Smooth muscle cell (in vitro differentiated cells): ENCODE measurements at regions not wholly inside any gene's neighbourhood (a gene's known extent, or its start where the extent isn't known, plus 50 kb on each side); places are given as distances from the start of the nearest gene placed in this dataset.

Experiments
- DNase-seq: peaks from one replicate; lab custom pipeline; 2025; ENCODE audit not compliant: unreplicated experiment; lab: John Stamatoyannopoulos, UW
- H2AFZ ChIP-seq: fragments of 200-600 bp; sonication (generic); 2 replicates; pipeline ENCODE4 v1.6.0; 2016; ENCODE audit warnings: antibody characterized with exemption, low read depth, mild to moderate bottlenecking
- H3F3A ChIP-seq: fragments of 200-600 bp; sonication (generic); 2 replicates; pipeline ENCODE4 v1.6.0; 2017; ENCODE audit warnings: antibody characterized with exemption, low read depth
- H3K27ac ChIP-seq: fragments of 200-600 bp; sonication (generic); 2 replicates; pipeline ENCODE4 v1.5.1; 2016; ENCODE audit warnings: low read depth, mild to moderate bottlenecking
- H3K27me3 ChIP-seq: fragments of 200-600 bp; sonication (generic); 2 replicates; pipeline ENCODE4 v1.6.1; 2016; ENCODE audit warnings: low read depth, mild to moderate bottlenecking
- H3K36me3 ChIP-seq: fragments of 200-600 bp; sonication (generic); 2 replicates; pipeline ENCODE4 v1.5.1; 2016; ENCODE audit warnings: low read depth
- H3K4me1 ChIP-seq: fragments of 200-600 bp; sonication (generic); 2 replicates; pipeline ENCODE4 v1.5.1; 2016; ENCODE audit warnings: low read depth
- H3K4me2 ChIP-seq: fragments of 200-600 bp; sonication (generic); 2 replicates; pipeline ENCODE4 v1.6.0; 2016; ENCODE audit warnings: mild to moderate bottlenecking
- H3K4me3 ChIP-seq: fragments of 200-600 bp; sonication (generic); 2 replicates; pipeline ENCODE4 v1.5.1; 2016; ENCODE audit warnings: mild to moderate bottlenecking
- H3K79me2 ChIP-seq: fragments of 200-600 bp; sonication (generic); 2 replicates; pipeline ENCODE4 v1.6.0; 2016; ENCODE audit warnings: low read depth, mild to moderate bottlenecking
- H3K9ac ChIP-seq: fragments of 200-600 bp; sonication (generic); 2 replicates; pipeline ENCODE4 v1.6.0; 2016; ENCODE audit warnings: low read depth
- H3K9me3 ChIP-seq: fragments of 200-600 bp; sonication (generic); replicated peaks from 2 replicates; pipeline ENCODE4 v1.5.1; 2016; ENCODE audit warnings: low read depth
- H4K20me1 ChIP-seq: fragments of 200-600 bp; sonication (generic); 2 replicates; pipeline ENCODE4 v1.6.0; 2016; ENCODE audit warnings: low read depth
- CTCF ChIP-seq: fragments of 200-600 bp; sonication (generic); IDR thresholded peaks from 2 replicates; pipeline ENCODE4 v1.5.1; 2017; ENCODE audit warnings: borderline replicate concordance, mild to moderate bottlenecking, antibody characterized with exemption; ENCODE audit not compliant: insufficient read depth, poor library complexity, severe bottlenecking
- WGBS: methylation state at CpG from one replicate; pipeline ENCODE4 v1.1.7; 2016; ENCODE audit warnings: low lambda C conversion rate; 5-methylcytosine and 5-hydroxymethylcytosine counted together

DNA sequence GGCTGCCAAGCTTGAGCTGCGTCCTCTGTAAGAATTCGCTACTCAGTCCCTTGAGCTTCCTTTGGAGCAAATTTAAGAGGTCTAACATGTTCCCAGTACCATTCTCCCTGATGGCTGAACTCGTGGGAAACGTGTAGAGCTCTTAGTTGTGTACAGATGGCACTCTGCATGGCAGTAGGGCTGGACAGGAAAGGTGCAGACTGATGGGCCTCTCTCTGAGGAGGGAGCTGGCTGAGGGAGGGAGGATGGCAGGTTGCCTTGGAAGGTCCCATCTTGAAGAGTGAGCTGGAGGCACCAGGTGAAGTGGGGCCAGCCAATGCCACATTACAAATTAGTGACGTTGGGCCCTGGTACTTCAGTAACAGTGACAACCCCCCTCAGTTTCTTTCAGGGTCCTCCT is 495.3 kb downstream of the CCDC171 start:
- Histone ChIP-seq H3K27me3 (no peaks in the 10 kb centered on the region), H3F3A (peaks cover 3% of the 10 kb centered on the region), H2AFZ (no peak overlapping the region), H3K9ac (no peak overlapping the region), H3K4me1 (peaks cover 7% of the 10 kb centered on the region), H3K9me3 (no peaks in the 10 kb centered on the region), H4K20me1 (no peaks in the 10 kb centered on the region), H3K4me2 (no peak overlapping the region), H3K79me2 (no peaks in the 10 kb centered on the region), H3K4me3 (no peak overlapping the region), H3K36me3 (no peaks in the 10 kb centered on the region), H3K27ac (no peak overlapping the region)
- TF ChIP-seq CTCF = no peak
- DNase-seq = no peak
- 63% methylated on average over 5 of the region's 5 CpGs for WGBS

- DNase-seq = peak; percentile 15
- H3K4me2 ChIP-seq = peak overlapping the region; percentile 64
- H3K4me1 ChIP-seq = no peaks in the 10 kb centered on the region
- no peaks in the 10 kb centered on the region for H3K36me3 ChIP-seq
- WGBS = 9% methylated on average over 5 of the region's 5 CpGs
- peaks cover 3% of the 10 kb centered on the region for H3F3A ChIP-seq
- no peaks in the 10 kb centered on the region for H3K79me2 ChIP-seq
- no peaks in the 10 kb centered on the region for H4K20me1 ChIP-seq
- H3K9me3 ChIP-seq = no peaks in the 10 kb centered on the region
- H2AFZ ChIP-seq = peak overlapping the region; percentile 88
- TF ChIP-seq CTCF = no peak
- H3K4me3 ChIP-seq = no peak overlapping the region
- peak overlapping the region; percentile 78 for H3K9ac ChIP-seq
- H3K27ac ChIP-seq = peak overlapping the region; percentile 96
- no peaks in the 10 kb centered on the region for H3K27me3 ChIP-seq
Measured at GRCh38 chr9:16052146-16052545, 499.3 kb downstream of the CCDC171 start.

DNA sequence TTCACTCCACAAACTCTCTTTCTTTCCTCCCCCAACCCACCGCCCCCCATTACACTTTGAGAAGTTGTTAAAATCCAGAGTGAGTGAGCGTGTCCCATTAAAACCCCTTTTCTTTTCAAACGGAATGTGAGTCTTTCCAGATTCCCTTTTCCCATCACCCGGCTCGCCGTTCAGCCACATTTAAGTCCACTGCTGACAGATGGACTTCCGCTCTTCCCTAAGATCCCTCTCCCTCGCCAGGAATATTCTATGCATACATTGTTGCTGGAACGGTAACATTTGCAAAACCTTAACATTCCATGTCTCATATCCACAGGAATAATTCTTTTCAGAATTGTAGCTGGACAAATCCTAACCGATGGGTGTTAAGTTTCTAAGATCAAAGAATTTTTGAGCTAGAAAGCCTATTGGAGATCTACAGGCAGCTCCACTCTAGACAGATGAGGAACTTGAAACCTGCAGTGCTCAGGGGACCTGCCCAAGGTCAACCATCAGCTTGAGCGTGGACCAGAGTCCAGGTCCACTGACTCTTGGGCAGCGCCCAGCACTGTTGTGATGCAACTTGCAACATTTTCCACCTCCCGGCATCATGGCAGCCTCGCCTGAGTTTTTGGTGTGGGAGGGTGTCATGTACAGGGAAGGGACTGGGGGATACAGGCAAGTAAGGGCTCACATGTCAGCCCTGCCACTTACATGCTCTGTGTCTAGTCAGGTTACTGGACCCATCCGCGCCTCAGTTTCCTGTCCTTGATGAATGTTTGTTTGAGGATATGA is 500.1 kb downstream of the CCDC171 start:
- no peak for DNase-seq
- H3F3A ChIP-seq = peaks cover 3% of the 10 kb centered on the region
- no peaks in the 10 kb centered on the region for H3K36me3 ChIP-seq
- H4K20me1 ChIP-seq = no peaks in the 10 kb centered on the region
- H3K9me3 ChIP-seq = no peaks in the 10 kb centered on the region
- no peaks in the 10 kb centered on the region for H3K79me2 ChIP-seq
- H3K4me3 ChIP-seq = no peak overlapping the region
- peak overlapping the region; percentile 64 for H3K4me2 ChIP-seq
- H3K9ac ChIP-seq = peak overlapping the region; percentile 78
- H3K4me1 ChIP-seq = no peaks in the 10 kb centered on the region
- H3K27me3 ChIP-seq = no peaks in the 10 kb centered on the region
- no peak for TF ChIP-seq CTCF
- H2AFZ ChIP-seq = peak overlapping the region; percentile 88
- WGBS = 47% methylated on average over 16 of the region's 16 CpGs
- peak overlapping the region; percentile 96 for H3K27ac ChIP-seq

GRCh38 chr9:16057541-16057940 is 504.7 kb downstream of the CCDC171 start:
- Histone ChIP-seq H3K9me3 (no peaks in the 10 kb centered on the region), H3K9ac (peak overlapping the region; percentile 30), H3K27me3 (no peaks in the 10 kb centered on the region), H3K4me1 (no peaks in the 10 kb centered on the region), H3K4me3 (no peak overlapping the region), H3K79me2 (no peaks in the 10 kb centered on the region), H4K20me1 (no peaks in the 10 kb centered on the region), H3K4me2 (peak overlapping the region; percentile 38), H2AFZ (peak overlapping the region; percentile 53), H3F3A (peaks cover 4% of the 10 kb centered on the region), H3K27ac (peak overlapping the region; percentile 81), H3K36me3 (no peaks in the 10 kb centered on the region)
- TF ChIP-seq CTCF = no peak
- WGBS = 87% methylated on average over 4 of the region's 4 CpGs
- no peak for DNase-seq
